Adipocyte (in vitro differentiated cells): ENCODE measurements at regions not wholly inside any gene's neighbourhood (a gene's known extent, or its start where the extent isn't known, plus 50 kb on each side); places are given as distances from the start of the nearest gene placed in this dataset.

Experiments
- DNase-seq: peaks from one replicate; pipeline ENCODE4 v3.0.0-alpha.2; 2015; ENCODE audit warnings: low read depth
- H3K27me3 ChIP-seq: replicated peaks from 2 replicates; pipeline ENCODE4 v1.7.0; 2013; ENCODE audit warnings: mild to moderate bottlenecking, low read length, moderate library complexity; ENCODE audit not compliant: control insufficient read depth, insufficient read depth
- H3K36me3 ChIP-seq: 2 replicates; pipeline ENCODE4 v1.7.0; 2013; ENCODE audit warnings: low read length, mild to moderate bottlenecking, moderate library complexity; ENCODE audit not compliant: control insufficient read depth, insufficient read depth, severe bottlenecking
- H3K4me1 ChIP-seq: 2 replicates; pipeline ENCODE4 v1.7.0; 2013; ENCODE audit warnings: mild to moderate bottlenecking, low read length, moderate library complexity; ENCODE audit not compliant: control insufficient read depth, insufficient read depth
- H3K4me3 ChIP-seq: 2 replicates; pipeline ENCODE4 v1.7.0; 2013; ENCODE audit warnings: mild to moderate bottlenecking, low read length, moderate library complexity
- H3K9ac ChIP-seq: 2 replicates; pipeline ENCODE4 v1.7.0; 2013; ENCODE audit warnings: mild to moderate bottlenecking, low read length, moderate library complexity
- H3K9me3 ChIP-seq: 2 replicates; pipeline ENCODE4 v1.7.0; 2013; ENCODE audit warnings: mild to moderate bottlenecking, low read length, moderate library complexity; ENCODE audit not compliant: control insufficient read depth

- DNase-seq: no peak
- H3K4me3 ChIP-seq: no peak overlapping the region
- no peaks in the 10 kb centered on the region for H3K36me3 ChIP-seq
- H3K9me3 ChIP-seq: peaks cover 10% of the 10 kb centered on the region
- no peak overlapping the region for H3K9ac ChIP-seq
- peaks cover 45% of the 10 kb centered on the region for H3K27me3 ChIP-seq
- peaks cover 7% of the 10 kb centered on the region for H3K4me1 ChIP-seq
These were observed 207.6 kb upstream of the MSX2 start for GRCh38 chr5:174516741-174517140.

GRCh38 chr5:174518512-174518911 is 205.9 kb upstream of the MSX2 start:
- H3K9me3 ChIP-seq: peaks cover 10% of the 10 kb centered on the region
- no peaks in the 10 kb centered on the region for H3K4me1 ChIP-seq
- no peak overlapping the region for H3K9ac ChIP-seq
- peaks cover 54% of the 10 kb centered on the region for H3K27me3 ChIP-seq
- H3K4me3 ChIP-seq: no peak overlapping the region
- no peak for DNase-seq
- H3K36me3 ChIP-seq: no peaks in the 10 kb centered on the region

- DNase-seq: no peak
- peaks cover 46% of the 10 kb centered on the region for H3K27me3 ChIP-seq
- H3K36me3 ChIP-seq: no peaks in the 10 kb centered on the region
- peaks cover 10% of the 10 kb centered on the region for H3K9me3 ChIP-seq
- no peak overlapping the region for H3K4me3 ChIP-seq
- no peaks in the 10 kb centered on the region for H3K4me1 ChIP-seq
- H3K9ac ChIP-seq: no peak overlapping the region
These were observed 203.7 kb upstream of the MSX2 start for GRCh38 chr5:174520420-174521396.

GRCh38 chr5:174521449-174521848 is 202.9 kb upstream of the MSX2 start:
- Histone ChIP-seq H3K4me3 (no peak overlapping the region), H3K27me3 (peaks cover 46% of the 10 kb centered on the region), H3K4me1 (no peaks in the 10 kb centered on the region), H3K36me3 (no peaks in the 10 kb centered on the region), H3K9ac (no peak overlapping the region), H3K9me3 (peaks cover 9% of the 10 kb centered on the region)
- no peak for DNase-seq

- H3K27me3 ChIP-seq: peaks cover 38% of the 10 kb centered on the region
- H3K9ac ChIP-seq: no peak overlapping the region
- no peaks in the 10 kb centered on the region for H3K4me1 ChIP-seq
- no peak for DNase-seq
- no peaks in the 10 kb centered on the region for H3K36me3 ChIP-seq
- H3K9me3 ChIP-seq: no peaks in the 10 kb centered on the region
- no peak overlapping the region for H3K4me3 ChIP-seq
These were observed 201.7 kb upstream of the MSX2 start for GRCh38 chr5:174522480-174523260.

- DNase-seq: no peak
- no peak overlapping the region for H3K9ac ChIP-seq
- peaks cover 34% of the 10 kb centered on the region for H3K27me3 ChIP-seq
- no peaks in the 10 kb centered on the region for H3K4me1 ChIP-seq
- H3K36me3 ChIP-seq: no peaks in the 10 kb centered on the region
- no peaks in the 10 kb centered on the region for H3K9me3 ChIP-seq
- H3K4me3 ChIP-seq: no peak overlapping the region
These were observed 200.9 kb upstream of the MSX2 start for GRCh38 chr5:174523311-174524071.

- Histone ChIP-seq H3K4me1 (no peaks in the 10 kb centered on the region), H3K9me3 (no peaks in the 10 kb centered on the region), H3K27me3 (peaks cover 32% of the 10 kb centered on the region), H3K9ac (no peak overlapping the region), H3K36me3 (no peaks in the 10 kb centered on the region), H3K4me3 (no peak overlapping the region)
- DNase-seq: no peak
These were observed 200.0 kb upstream of the MSX2 start for GRCh38 chr5:174524351-174524750.

- no peaks in the 10 kb centered on the region for H3K4me1 ChIP-seq
These were observed 198.2 kb upstream of the MSX2 start for GRCh38 chr5:174526177-174526576.

GRCh38 chr5:174527916-174528540 is 196.4 kb upstream of the MSX2 start:
- Histone ChIP-seq H3K27me3 (peaks cover under 1% of the 10 kb centered on the region), H3K9me3 (no peaks in the 10 kb centered on the region), H3K4me1 (peaks cover 11% of the 10 kb centered on the region), H3K9ac (no peak overlapping the region), H3K36me3 (no peaks in the 10 kb centered on the region), H3K4me3 (no peak overlapping the region)
- no peak for DNase-seq

More at GRCh38 chr5:174526177-174526576, 198.2 kb upstream of the MSX2 start:
- no peaks in the 10 kb centered on the region for H3K9me3 ChIP-seq
- peaks cover 13% of the 10 kb centered on the region for H3K27me3 ChIP-seq
- H3K9ac ChIP-seq: no peak overlapping the region
- H3K36me3 ChIP-seq: no peaks in the 10 kb centered on the region
- DNase-seq: no peak
- no peak overlapping the region for H3K4me3 ChIP-seq

- Histone ChIP-seq H3K27me3 (no peaks in the 10 kb centered on the region), H3K36me3 (no peaks in the 10 kb centered on the region), H3K4me3 (no peak overlapping the region), H3K9ac (no peak overlapping the region), H3K9me3 (no peaks in the 10 kb centered on the region), H3K4me1 (peaks cover 21% of the 10 kb centered on the region)
- DNase-seq: no peak
These were observed 195.4 kb upstream of the MSX2 start for GRCh38 chr5:174528821-174529544.
